Endothelial cell of umbilical vein (primary cell): ENCODE measurements at regions not wholly inside any gene's neighbourhood (a gene's known extent, or its start where the extent isn't known, plus 50 kb on each side); places are given as distances from the start of the nearest gene placed in this dataset.

Experiments
- BruUV-seq: library from RNA; stranded (reverse); fragments of 400-500 nt; replicated peaks from 2 replicates; lab custom pipeline; 2021; lab: Mats Ljungman, UMichigan
- CTCF ChIA-PET: fragments of 300-600, 350-600 bp; sonication (Branson Sonifier 250); formaldehyde crosslinking; loops from one replicate; lab custom pipeline; 2021; ENCODE audit warnings: antibody characterized with exemption, inconsistent platforms; lab: Charles Lee
- POLR2A ChIA-PET: fragments of 300-600, 350-600 bp; sonication (Branson Sonifier 250); formaldehyde crosslinking; loops from one replicate; lab custom pipeline; 2021; ENCODE audit warnings: antibody characterized with exemption, inconsistent platforms; lab: Charles Lee
- DNase-seq: peaks from one replicate; pipeline ENCODE4 v3.0.0-alpha.2; 2011; ENCODE audit warnings: low read depth, low spot score
- FAIRE-seq: peaks from 2 replicates; lab custom pipeline; 2011; peaks lifted over from hg19 to GRCh38; lab: Jason Lieb, UNC
- H2AFZ ChIP-seq: 2 replicates; pipeline ENCODE4 v1.6.0; 2012; ENCODE audit warnings: low read depth, low read length, control low read depth, inconsistent platforms
- H3K27ac ChIP-seq: 2 replicates; pipeline ENCODE4 v1.5.1; 2011; ENCODE audit warnings: low read depth, mild to moderate bottlenecking, control low read depth, low read length, moderate library complexity; ENCODE audit not compliant: insufficient read depth
- H3K27me3 ChIP-seq, 2 experiments: 2 replicates each; pipeline versions ENCODE4 v1.6.0 to v1.6.1; 2011; ENCODE audit warnings: low read length in 2 of 2, mixed read lengths in 1 of 2; ENCODE audit not compliant: control insufficient read depth in 2 of 2, insufficient read depth in 2 of 2
- H3K36me3 ChIP-seq, 2 experiments: 2 replicates in 1 of 2; 3 replicates in 1 of 2; pipeline ENCODE4 v1.5.1; 2011; ENCODE audit warnings: low read length in 2 of 2, mild to moderate bottlenecking in 1 of 2, moderate library complexity in 1 of 2; ENCODE audit not compliant: control insufficient read depth in 2 of 2, insufficient read depth in 2 of 2; ENCODE audit errors: extremely low read depth in 1 of 2
- H3K4me1 ChIP-seq: 3 replicates; pipeline ENCODE4 v1.5.1; 2011; ENCODE audit warnings: mild to moderate bottlenecking, low read length; ENCODE audit not compliant: control insufficient read depth, insufficient read depth; ENCODE audit errors: extremely low read depth
- H3K4me2 ChIP-seq: 2 replicates; pipeline ENCODE4 v1.6.1; 2011; ENCODE audit warnings: low read length, control low read depth, mixed read lengths; ENCODE audit not compliant: insufficient read depth
- H3K4me3 ChIP-seq, 3 experiments: fragments of 200-600 bp in 1 of 3; sonication (generic), shearing (Covaris generic) in 1 of 3; replicated peaks in 1 of 3; 2 replicates each; pipeline ENCODE4 v1.5.1; 2011 to 2016; ENCODE audit warnings: control low read depth in 3 of 3, low read length in 3 of 3, mild to moderate bottlenecking in 2 of 3, inconsistent platforms in 1 of 3, low read depth in 1 of 3, moderate library complexity in 1 of 3; ENCODE audit not compliant: insufficient read depth in 1 of 3
- H3K79me2 ChIP-seq: 2 replicates; pipeline ENCODE4 v1.6.0; 2012; ENCODE audit warnings: low read length, inconsistent platforms; ENCODE audit not compliant: control insufficient read depth, insufficient read depth
- H3K9ac ChIP-seq: replicated peaks from 2 replicates; pipeline ENCODE3; 2011; ENCODE audit warnings: low read length, control low read depth; ENCODE audit not compliant: insufficient read depth; ENCODE audit errors: extremely low read depth
- H3K9me1 ChIP-seq: replicated peaks from 3 replicates; pipeline ENCODE4 v1.6.0; 2011; ENCODE audit warnings: mild to moderate bottlenecking, low read length; ENCODE audit not compliant: control insufficient read depth, insufficient read depth; ENCODE audit errors: extremely low read depth
- H3K9me3 ChIP-seq: replicated peaks from 2 replicates; pipeline ENCODE4 v1.5.1; 2012; ENCODE audit warnings: low read length, inconsistent platforms; ENCODE audit not compliant: control insufficient read depth, insufficient read depth
- H4K20me1 ChIP-seq: replicated peaks from 2 replicates; pipeline ENCODE3; 2011; ENCODE audit warnings: mild to moderate bottlenecking, low read length; ENCODE audit not compliant: control insufficient read depth, insufficient read depth; ENCODE audit errors: extremely low read depth
- EZH2 ChIP-seq: IDR thresholded peaks from 2 replicates; pipeline ENCODE4 v1.6.1; 2012; ENCODE audit warnings: borderline replicate concordance, low read depth, mild to moderate bottlenecking, moderate library complexity, low read length, inconsistent platforms; ENCODE audit not compliant: severe bottlenecking
- FOS ChIP-seq: IDR thresholded peaks from 2 replicates; pipeline ENCODE4 v1.6.1; 2011; ENCODE audit warnings: mild to moderate bottlenecking, low read length, moderate library complexity, borderline replicate concordance; ENCODE audit not compliant: insufficient read depth
- GATA2 ChIP-seq: IDR thresholded peaks from 2 replicates; pipeline ENCODE4 v1.7.0; 2011; ENCODE audit warnings: low read depth, mild to moderate bottlenecking, moderate library complexity, mixed read lengths, low read length; ENCODE audit not compliant: insufficient read length, insufficient read depth
- JUN ChIP-seq: IDR thresholded peaks from 2 replicates; pipeline ENCODE4 v1.6.1; 2011; ENCODE audit warnings: borderline replicate concordance, low read depth; ENCODE audit not compliant: insufficient read length, insufficient read depth
- MYC ChIP-seq: IDR thresholded peaks from one replicate; pipeline ENCODE4 v1.6.1; 2011; ENCODE audit warnings: mild to moderate bottlenecking, low read depth, low read length
- POLR2A ChIP-seq: IDR thresholded peaks from 2 replicates; pipeline ENCODE4 v1.6.1; 2012; ENCODE audit warnings: low read depth, mild to moderate bottlenecking, control low read depth, low read length
- POLR2AphosphoS5 ChIP-seq: IDR thresholded peaks from 2 replicates; pipeline ENCODE4 v1.6.1; 2012; ENCODE audit warnings: low read depth, mild to moderate bottlenecking, control low read depth, low read length, moderate library complexity; ENCODE audit not compliant: insufficient read depth
- dilution Hi-C: fragments of 300-500 bp; cut with MboI; formaldehyde crosslinking; loops from one replicate; pipeline ENCODE4 v1.15.0; 2019; ENCODE audit warnings: low sequenced_read_pairs; ENCODE audit not compliant: extremely low pct_ligation_motif_present
- intact Hi-C: fragments of 100-400 bp; cut with micrococcal nuclease; formaldehyde crosslinking; loops from one replicate; pipeline ENCODE4 v1.10.0; 2022
- TF ChIP-seq, protein P1 (sequence below), 2 donors: IDR thresholded peaks; 1 replicate in 1 of 2; 2 replicates in 1 of 2; pipeline ENCODE4 v1.5.1; 2011; ENCODE audit warnings: low read length in 2 of 2, mild to moderate bottlenecking in 2 of 2, moderate library complexity in 2 of 2, control low read depth in 1 of 2, inconsistent platforms in 1 of 2, low read depth in 1 of 2; ENCODE audit not compliant: insufficient read depth in 1 of 2; ENCODE audit errors: extremely low read depth in 1 of 2
- TF ChIP-seq, protein P2 (sequence below): IDR thresholded peaks from 2 replicates; pipeline ENCODE4 v1.6.1; 2011; ENCODE audit not compliant: insufficient read depth, insufficient read length

DNA sequence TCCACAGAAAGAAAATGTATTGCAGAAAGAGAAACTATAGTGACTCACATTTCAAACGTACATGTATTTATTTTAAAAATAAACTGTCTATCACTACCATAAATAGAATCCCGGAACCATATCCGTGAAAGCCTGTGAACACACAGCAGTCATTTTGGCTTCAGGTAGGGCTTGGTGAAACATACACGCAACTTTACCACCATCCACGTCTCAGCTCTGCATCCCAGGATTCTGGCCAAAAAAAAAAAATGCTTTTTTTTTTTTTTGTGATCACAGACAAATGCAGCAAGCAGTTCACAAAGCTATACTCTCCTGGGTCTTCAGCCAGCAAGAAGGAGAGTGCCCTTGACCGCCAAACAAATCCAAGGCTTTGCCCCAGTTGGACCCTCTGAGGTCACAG is 56.8 kb upstream of the OCM2 start:
- Histone ChIP-seq H3K79me2 (no peaks in the 10 kb centered on the region), H3K27me3 (no peaks in the 10 kb centered on the region), H3K9ac (no peak overlapping the region), H3K4me3 (no peak overlapping the region), H3K9me1 (no peaks in the 10 kb centered on the region), H3K27ac (no peak overlapping the region), H3K4me2 (no peak overlapping the region), H3K9me3 (no peaks in the 10 kb centered on the region), H3K36me3 (no peaks in the 10 kb centered on the region), H3K4me1 (no peaks in the 10 kb centered on the region), H2AFZ (no peak overlapping the region), H4K20me1 (no peaks in the 10 kb centered on the region)
- intact Hi-C loops (no loop called here), dilution Hi-C loops (no loop called here)
- CTCF ChIA-PET = no interaction called here
- DNase-seq (no peak), FAIRE-seq (no peak)
- no TSS peak for BruUV-seq
- POLR2A ChIA-PET = no interaction called here
- TF ChIP-seq MYC = no peak
- TF ChIP-seq, protein P1, sequence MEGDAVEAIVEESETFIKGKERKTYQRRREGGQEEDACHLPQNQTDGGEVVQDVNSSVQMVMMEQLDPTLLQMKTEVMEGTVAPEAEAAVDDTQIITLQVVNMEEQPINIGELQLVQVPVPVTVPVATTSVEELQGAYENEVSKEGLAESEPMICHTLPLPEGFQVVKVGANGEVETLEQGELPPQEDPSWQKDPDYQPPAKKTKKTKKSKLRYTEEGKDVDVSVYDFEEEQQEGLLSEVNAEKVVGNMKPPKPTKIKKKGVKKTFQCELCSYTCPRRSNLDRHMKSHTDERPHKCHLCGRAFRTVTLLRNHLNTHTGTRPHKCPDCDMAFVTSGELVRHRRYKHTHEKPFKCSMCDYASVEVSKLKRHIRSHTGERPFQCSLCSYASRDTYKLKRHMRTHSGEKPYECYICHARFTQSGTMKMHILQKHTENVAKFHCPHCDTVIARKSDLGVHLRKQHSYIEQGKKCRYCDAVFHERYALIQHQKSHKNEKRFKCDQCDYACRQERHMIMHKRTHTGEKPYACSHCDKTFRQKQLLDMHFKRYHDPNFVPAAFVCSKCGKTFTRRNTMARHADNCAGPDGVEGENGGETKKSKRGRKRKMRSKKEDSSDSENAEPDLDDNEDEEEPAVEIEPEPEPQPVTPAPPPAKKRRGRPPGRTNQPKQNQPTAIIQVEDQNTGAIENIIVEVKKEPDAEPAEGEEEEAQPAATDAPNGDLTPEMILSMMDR (IDR thresholded peaks at IDR 0.05; ENCODE audit: extremely low read depth in 1 of 2, insufficient read depth in 1 of 2, low read depth in 1 of 2, low read length in 2 of 2) = no peak
- TF ChIP-seq POLR2A = no peak
- TF ChIP-seq, protein P2, sequence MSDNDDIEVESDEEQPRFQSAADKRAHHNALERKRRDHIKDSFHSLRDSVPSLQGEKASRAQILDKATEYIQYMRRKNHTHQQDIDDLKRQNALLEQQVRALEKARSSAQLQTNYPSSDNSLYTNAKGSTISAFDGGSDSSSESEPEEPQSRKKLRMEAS = no peak
- no peak for TF ChIP-seq GATA2
- TF ChIP-seq FOS = no peak
- no peak for TF ChIP-seq POLR2AphosphoS5
- no peak for TF ChIP-seq JUN
- no peak for TF ChIP-seq EZH2
